DND-41 (cell line): ENCODE measurements at regions not wholly inside any gene's neighbourhood (a gene's known extent, or its start where the extent isn't known, plus 50 kb on each side); places are given as distances from the start of the nearest gene placed in this dataset.

ENCODE experiments used
- ATAC-seq: fragments of 200-7000 bp; cut with Tn5 transposase; 3 replicates; pipeline ENCODE4 v1.9.1; 2021; ENCODE audit warnings: low read depth; ENCODE audit not compliant: insufficient read depth
- DNase-seq: peaks from one replicate; pipeline ENCODE4 v3.0.0-alpha.2; 2020
- H2AFZ ChIP-seq: 2 replicates; pipeline ENCODE4 v1.6.0; 2012; ENCODE audit warnings: low read depth, low read length
- H3K27ac ChIP-seq: 2 replicates; pipeline ENCODE4 v1.5.1; 2012; ENCODE audit warnings: low read length, inconsistent platforms
- H3K27me3 ChIP-seq: fragments of 200-600 bp; sonication (generic); 2 replicates; pipeline ENCODE4 v1.6.0; 2012; ENCODE audit warnings: low read length, mild to moderate bottlenecking, inconsistent platforms; ENCODE audit not compliant: insufficient read depth, poor library complexity
- H3K36me3 ChIP-seq: 2 replicates; pipeline ENCODE4 v1.5.1; 2012; ENCODE audit warnings: low read length, inconsistent platforms; ENCODE audit not compliant: insufficient read depth
- H3K4me1 ChIP-seq: 2 replicates; pipeline ENCODE4 v1.5.1; 2012; ENCODE audit warnings: mild to moderate bottlenecking, low read length; ENCODE audit not compliant: insufficient read depth
- H3K4me2 ChIP-seq: 2 replicates; pipeline ENCODE4 v1.6.0; 2012; ENCODE audit warnings: mild to moderate bottlenecking, moderate library complexity, low read length, inconsistent platforms; ENCODE audit not compliant: insufficient read depth
- H3K4me3 ChIP-seq, 2 experiments: fragments of 200-600 bp in 1 of 2; shearing (Covaris generic) in 1 of 2; 2 replicates each; pipeline ENCODE4 v1.5.1; 2012 to 2016; ENCODE audit warnings: inconsistent platforms in 2 of 2, low read length in 2 of 2, mild to moderate bottlenecking in 2 of 2, low read depth in 1 of 2, moderate library complexity in 1 of 2
- H3K79me2 ChIP-seq: 2 replicates; pipeline ENCODE4 v1.6.0; 2012; ENCODE audit warnings: low read length, inconsistent platforms; ENCODE audit not compliant: insufficient read depth
- H3K9ac ChIP-seq: 2 replicates; pipeline ENCODE4 v1.6.0; 2012; ENCODE audit warnings: low read depth, mild to moderate bottlenecking, inconsistent platforms, low read length, moderate library complexity
- H3K9me3 ChIP-seq: 2 replicates; pipeline ENCODE4 v1.5.1; 2012; ENCODE audit warnings: low read length, moderate library complexity, mild to moderate bottlenecking, inconsistent platforms; ENCODE audit not compliant: insufficient read depth, severe bottlenecking
- H4K20me1 ChIP-seq: 2 replicates; pipeline ENCODE4 v1.6.0; 2012; ENCODE audit warnings: low read length; ENCODE audit not compliant: insufficient read depth
- CTCF ChIP-seq: IDR thresholded peaks from 2 replicates; pipeline ENCODE4 v1.5.1; 2012; ENCODE audit warnings: borderline replicate concordance, low read length, moderate library complexity, mild to moderate bottlenecking; ENCODE audit not compliant: poor library complexity, severe bottlenecking; ENCODE audit errors: extremely low read depth
- EZH2 ChIP-seq: IDR thresholded peaks from 3 replicates; pipeline ENCODE4 v1.6.1; 2012; ENCODE audit warnings: borderline replicate concordance, low read depth, mild to moderate bottlenecking, moderate library complexity, low read length, inconsistent platforms; ENCODE audit not compliant: severe bottlenecking

- H3K4me3 ChIP-seq: no peak overlapping the region
- no peaks in the 10 kb centered on the region for H3K27me3 ChIP-seq
- no peaks in the 10 kb centered on the region for H3K4me1 ChIP-seq
- no peaks in the 10 kb centered on the region for H3K79me2 ChIP-seq
- H3K9ac ChIP-seq: no peak overlapping the region
- no peaks in the 10 kb centered on the region for H4K20me1 ChIP-seq
- no peak overlapping the region for H3K27ac ChIP-seq
- ATAC-seq (no peak), DNase-seq (no peak)
- no peak overlapping the region for H2AFZ ChIP-seq
- no peaks in the 10 kb centered on the region for H3K36me3 ChIP-seq
- TF ChIP-seq EZH2 (no peak), CTCF (no peak)
- H3K9me3 ChIP-seq: no peaks in the 10 kb centered on the region
- H3K4me2 ChIP-seq: no peak overlapping the region
Measured at GRCh38 chr3:187807086-187807862, 62.0 kb upstream of the BCL6 start.

GRCh38 chr3:187808527-187808895 is 63.2 kb upstream of the BCL6 start:
- no peaks in the 10 kb centered on the region for H4K20me1 ChIP-seq
- DNase-seq: no peak
- H3K4me2 ChIP-seq: no peak overlapping the region
- no peaks in the 10 kb centered on the region for H3K79me2 ChIP-seq
- no peaks in the 10 kb centered on the region for H3K4me1 ChIP-seq
- H3K27ac ChIP-seq: no peak overlapping the region
- no peak overlapping the region; the same call in 1 of the 2 replicates for H2AFZ ChIP-seq
- no peaks in the 10 kb centered on the region for H3K27me3 ChIP-seq
- no peak overlapping the region for H3K9ac ChIP-seq
- TF ChIP-seq CTCF: no peak
- no peaks in the 10 kb centered on the region for H3K9me3 ChIP-seq
- H3K4me3 ChIP-seq: no peak overlapping the region
- ATAC-seq: no peak
- no peaks in the 10 kb centered on the region for H3K36me3 ChIP-seq

- no peak for TF ChIP-seq EZH2
- no peak for TF ChIP-seq CTCF
- Histone ChIP-seq H3K4me1 (no peaks in the 10 kb centered on the region), H3K4me3 (no peak overlapping the region), H3K79me2 (no peaks in the 10 kb centered on the region), H3K27ac (no peak overlapping the region), H3K4me2 (no peak overlapping the region), H3K9me3 (no peaks in the 10 kb centered on the region), H3K9ac (no peak overlapping the region), H3K36me3 (no peaks in the 10 kb centered on the region), H3K27me3 (no peaks in the 10 kb centered on the region), H4K20me1 (no peaks in the 10 kb centered on the region), H2AFZ (no peak overlapping the region)
- ATAC-seq: no peak
- no peak for DNase-seq
Measured at GRCh38 chr3:187809612-187809991, 64.3 kb upstream of the BCL6 start.

- DNase-seq (no peak), ATAC-seq (no peak)
- Histone ChIP-seq H3K4me1 (no peaks in the 10 kb centered on the region), H4K20me1 (no peaks in the 10 kb centered on the region), H3K4me3 (no peak overlapping the region), H2AFZ (no peak overlapping the region), H3K36me3 (no peaks in the 10 kb centered on the region), H3K27me3 (no peaks in the 10 kb centered on the region), H3K4me2 (no peak overlapping the region), H3K9ac (no peak overlapping the region), H3K27ac (no peak overlapping the region), H3K9me3 (no peaks in the 10 kb centered on the region), H3K79me2 (no peaks in the 10 kb centered on the region)
- TF ChIP-seq CTCF: no peak
- TF ChIP-seq EZH2: no peak
Measured at GRCh38 chr3:187810021-187810446, 64.8 kb upstream of the BCL6 start.
